ENCODE measurements at regions not wholly inside any gene's neighbourhood (a gene's known extent, or its start where the extent isn't known, plus 50 kb on each side); places are given as distances from the start of the nearest gene placed in this dataset.

- Mint-ChIP-seq H3K9me3 (peaks cover 0 to under 1% (median 0%) of the 10 kb centered on the region in 6 donors), H3K27ac (no peak overlapping the region), H3K4me3 (no peak overlapping the region), H3K36me3 (peaks cover 0 to 6% (median 0%) of the 10 kb centered on the region in 3 donors), H3K27me3 (ENCODE audit: low read depth in 3 of 3) (peaks cover 0 to 2% (median 0%) of the 10 kb centered on the region in 3 donors), H3K4me1 (peaks cover 2 to 5% of the 10 kb centered on the region in 2 donors)
- DNase-seq = no peak
Measured at GRCh38 chr2:147512206-147512605, 332.6 kb upstream of the ACVR2A start.

DNA sequence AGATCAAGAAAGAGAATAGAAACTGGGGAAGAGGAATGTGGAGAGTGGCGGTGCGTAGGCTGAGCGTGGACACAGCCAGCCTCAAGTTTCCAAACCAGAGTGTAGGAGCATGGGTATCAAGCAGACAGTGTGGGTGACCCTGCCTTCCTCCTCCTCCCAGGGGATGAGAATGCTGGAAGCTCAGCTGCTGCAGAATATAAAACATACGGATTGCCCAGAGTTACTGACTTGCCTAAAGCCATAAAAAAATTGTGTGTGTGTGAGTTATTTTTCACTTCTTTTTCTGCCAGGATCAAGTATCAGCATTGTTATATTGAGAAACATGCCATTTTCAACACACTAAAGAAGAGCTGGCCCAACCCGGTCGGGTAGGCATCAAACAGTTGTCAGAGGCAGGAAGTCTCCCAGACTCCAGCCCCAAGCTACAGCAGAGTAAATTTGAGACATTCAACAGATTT is 333.3 kb upstream of the ACVR2A start:
- Mint-ChIP-seq H3K9me3 (no peaks in the 10 kb centered on the region), H3K36me3 (peaks cover 0 to 6% (median 0%) of the 10 kb centered on the region in 3 donors), H3K4me1 (peaks cover 2 to 5% of the 10 kb centered on the region in 2 donors), H3K4me3 (no peak overlapping the region), H3K27ac (no peak overlapping the region), H3K27me3 (ENCODE audit: low read depth in 3 of 3) (peaks cover 0 to 2% (median 0%) of the 10 kb centered on the region in 3 donors)
- DNase-seq = no peak

GRCh38 chr2:147509821-147510220 is 335.0 kb upstream of the ACVR2A start:
- H3K4me1 Mint-ChIP-seq = peaks cover 0 to 8% of the 10 kb centered on the region in 2 donors
- no peak overlapping the region for H3K4me3 Mint-ChIP-seq
- no peak overlapping the region for H3K27ac Mint-ChIP-seq
- peaks cover 0 to 6% (median 0%) of the 10 kb centered on the region in 3 donors for H3K36me3 Mint-ChIP-seq
- DNase-seq = no peak
- peaks cover 0 to 3% (median 0%) of the 10 kb centered on the region in 6 donors for H3K9me3 Mint-ChIP-seq
- H3K27me3 Mint-ChIP-seq (ENCODE audit: low read depth in 3 of 3) = peaks cover 0 to 2% (median 0%) of the 10 kb centered on the region in 3 donors

DNA sequence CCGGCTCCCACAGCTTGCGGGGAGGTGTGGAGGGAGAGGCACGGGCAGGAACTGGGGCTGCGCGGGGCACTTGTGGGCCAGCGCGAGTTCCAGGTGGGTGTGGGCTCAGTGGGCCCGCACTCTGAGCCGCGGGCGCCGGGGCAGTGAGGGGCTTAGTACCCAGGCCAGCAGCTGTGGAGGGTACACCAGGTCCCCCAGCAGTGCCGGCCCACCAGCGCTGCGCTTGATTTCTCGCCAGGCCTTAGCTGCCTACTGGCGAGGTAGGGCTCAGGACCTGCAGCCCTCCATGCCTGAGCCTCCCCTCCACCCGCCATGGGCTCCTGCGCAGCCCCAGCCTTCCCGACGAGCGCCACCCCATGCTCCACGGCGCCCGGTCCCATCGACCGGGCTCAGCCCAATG is 337.9 kb upstream of the ACVR2A start:
- H3K9me3 Mint-ChIP-seq = peaks cover 0 to 5% (median 0%) of the 10 kb centered on the region in 6 donors
- no peak for DNase-seq
- no peaks in the 10 kb centered on the region for H3K36me3 Mint-ChIP-seq
- H3K4me1 Mint-ChIP-seq = peaks cover 27 to 37% of the 10 kb centered on the region in 2 donors
- no peak overlapping the region for H3K27ac Mint-ChIP-seq
- H3K4me3 Mint-ChIP-seq = no peak overlapping the region
- peaks cover 0 to 2% (median 0%) of the 10 kb centered on the region in 3 donors for H3K27me3 Mint-ChIP-seq (ENCODE audit: low read depth in 3 of 3)

DNA sequence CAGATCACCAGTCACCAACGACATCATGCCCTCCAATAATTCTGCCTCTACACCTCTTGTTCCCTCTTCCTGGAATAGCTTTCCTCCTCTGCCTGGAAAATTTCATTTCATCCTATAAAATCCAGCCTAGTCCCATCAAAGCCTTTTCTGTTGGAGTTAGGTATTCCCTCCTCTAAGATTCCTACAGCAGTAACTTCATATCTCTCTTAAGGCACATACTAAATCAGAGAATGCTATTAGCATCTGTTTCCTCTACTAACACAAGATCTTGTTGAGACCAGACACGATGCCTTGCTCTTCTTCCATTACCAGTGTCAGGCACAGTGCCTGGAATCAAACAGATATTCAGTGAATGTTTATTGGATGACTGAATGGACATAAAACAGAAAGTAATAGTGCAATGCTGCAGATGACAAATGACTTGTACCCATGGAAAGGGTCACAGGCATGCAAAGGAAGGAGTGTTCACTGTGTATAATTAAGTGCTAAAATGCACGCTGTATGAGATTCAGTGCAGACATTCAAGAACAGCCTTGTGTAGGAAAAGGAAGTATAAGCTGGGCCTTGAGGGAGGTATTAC is 342.0 kb upstream of the ACVR2A start:
- Mint-ChIP-seq H3K27me3 (ENCODE audit: low read depth in 3 of 3) (peaks cover 0 to 3% (median 2%) of the 10 kb centered on the region in 3 donors), H3K27ac (peak overlapping the region in 3 of 6 donors; percentile 1 to 36 (median 31)), H3K36me3 (no peaks in the 10 kb centered on the region), H3K4me3 (peak overlapping the region in 1 of 5 donors; percentile 30), H3K4me1 (peaks cover 63 to 70% of the 10 kb centered on the region in 2 donors), H3K9me3 (peaks cover 0 to 5% (median 0%) of the 10 kb centered on the region in 6 donors)
- DNase-seq = no peak

- peaks cover 0 to 5% (median 0%) of the 10 kb centered on the region in 6 donors for H3K9me3 Mint-ChIP-seq
- H3K36me3 Mint-ChIP-seq = peaks cover 0 to 3% (median 0%) of the 10 kb centered on the region in 3 donors
- DNase-seq = no peak
- peaks cover 68 to 78% of the 10 kb centered on the region in 2 donors for H3K4me1 Mint-ChIP-seq
- H3K27me3 Mint-ChIP-seq (ENCODE audit: low read depth in 3 of 3) = peaks cover 0 to 3% (median 2%) of the 10 kb centered on the region in 3 donors
- H3K4me3 Mint-ChIP-seq = peak overlapping the region in 2 of 5 donors; percentile 4 to 26
- no peak overlapping the region for H3K27ac Mint-ChIP-seq
Measured at GRCh38 chr2:147501968-147502367, 342.9 kb upstream of the ACVR2A start.

- Mint-ChIP-seq H3K36me3 (peaks cover 0 to 4% (median 0%) of the 10 kb centered on the region in 3 donors), H3K4me1 (peaks cover 72 to 89% of the 10 kb centered on the region in 2 donors), H3K9me3 (peaks cover 0 to 2% (median 0%) of the 10 kb centered on the region in 6 donors), H3K4me3 (peak overlapping the region; percentile 69 to 88 (median 81)), H3K27ac (peak overlapping the region in 4 of 6 donors; percentile 37 to 89 (median 82)), H3K27me3 (ENCODE audit: low read depth in 3 of 3) (peaks cover 0 to 3% (median 2%) of the 10 kb centered on the region in 3 donors)
- no peak for DNase-seq
Measured at GRCh38 chr2:147500819-147501395, 343.9 kb upstream of the ACVR2A start.

GRCh38 chr2:147500229-147500628 is 344.6 kb upstream of the ACVR2A start:
- peaks cover 0 to 2% (median 0%) of the 10 kb centered on the region in 6 donors for H3K9me3 Mint-ChIP-seq
- DNase-seq = peak; percentile 50 to 59 (median 52)
- H3K4me1 Mint-ChIP-seq = peaks cover 73 to 93% of the 10 kb centered on the region in 2 donors
- peaks cover 0 to 4% (median 0%) of the 10 kb centered on the region in 3 donors for H3K36me3 Mint-ChIP-seq
- peaks cover 0 to 4% (median 2%) of the 10 kb centered on the region in 3 donors for H3K27me3 Mint-ChIP-seq (ENCODE audit: low read depth in 3 of 3)
- peak overlapping the region; percentile 80 to 90 (median 84) for H3K27ac Mint-ChIP-seq
- peak overlapping the region; percentile 69 to 88 (median 81) for H3K4me3 Mint-ChIP-seq

GRCh38 chr2:147499785-147500184 is 345.0 kb upstream of the ACVR2A start:
- no peak for DNase-seq
- H3K27ac Mint-ChIP-seq = peak overlapping the region; percentile 80 to 90 (median 84)
- peaks cover 2 to 4% (median 3%) of the 10 kb centered on the region in 3 donors for H3K36me3 Mint-ChIP-seq
- peaks cover 74 to 89% of the 10 kb centered on the region in 2 donors for H3K4me1 Mint-ChIP-seq
- H3K4me3 Mint-ChIP-seq = peak overlapping the region; percentile 69 to 88 (median 81)
- H3K27me3 Mint-ChIP-seq (ENCODE audit: low read depth in 3 of 3) = peaks cover 1 to 4% (median 2%) of the 10 kb centered on the region in 3 donors
- H3K9me3 Mint-ChIP-seq = peaks cover 0 to 2% (median 0%) of the 10 kb centered on the region in 6 donors

DNA sequence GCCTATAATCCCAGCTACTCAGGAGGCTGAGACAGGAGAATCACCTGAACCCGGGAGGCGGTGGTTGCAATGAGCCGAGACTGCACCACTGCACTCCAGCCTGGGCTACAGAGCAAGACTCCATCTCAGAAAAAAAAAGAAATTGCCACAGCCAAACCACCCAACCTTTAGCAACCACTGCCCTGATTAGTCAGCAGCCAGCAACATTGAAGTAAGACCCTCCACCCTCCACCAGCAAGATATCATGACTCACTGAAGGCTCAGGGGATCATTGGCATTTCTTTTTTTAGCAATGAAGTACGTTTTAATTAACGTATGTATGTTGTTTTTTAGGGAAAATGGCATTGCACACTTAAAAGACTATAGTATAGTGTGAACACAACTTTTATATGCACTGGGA is 349.1 kb upstream of the ACVR2A start:
- Mint-ChIP-seq H3K9me3 (peaks cover 0 to 3% (median 0%) of the 10 kb centered on the region in 6 donors), H3K27me3 (ENCODE audit: low read depth in 3 of 3) (peaks cover 2 to 4% (median 2%) of the 10 kb centered on the region in 3 donors), H3K4me1 (peaks cover 54 to 74% of the 10 kb centered on the region in 2 donors), H3K4me3 (no peak overlapping the region), H3K36me3 (peaks cover 7 to 10% (median 8%) of the 10 kb centered on the region in 3 donors), H3K27ac (no peak overlapping the region)
- no peak for DNase-seq

DNA sequence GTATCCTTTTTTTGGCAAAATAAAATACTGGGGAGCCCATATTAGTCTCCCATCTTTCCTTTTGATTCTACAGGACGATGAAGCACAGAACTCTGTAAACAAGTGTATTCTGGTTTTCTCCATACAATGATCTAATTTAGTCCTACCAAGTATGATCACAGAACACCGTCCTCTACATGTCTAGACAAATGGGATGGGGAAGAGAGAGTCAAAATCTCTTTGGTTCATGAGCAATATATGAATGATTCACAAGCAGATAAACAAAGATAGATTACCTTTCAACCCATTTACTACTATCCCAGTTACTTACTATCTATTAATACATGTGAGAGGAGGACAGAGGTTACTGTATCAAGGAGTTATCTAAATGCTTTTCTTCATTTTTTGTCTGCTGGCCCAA is 352.4 kb upstream of the ACVR2A start:
- DNase-seq = no peak
- no peak overlapping the region for H3K4me3 Mint-ChIP-seq
- peaks cover 7 to 10% (median 8%) of the 10 kb centered on the region in 3 donors for H3K36me3 Mint-ChIP-seq
- H3K27me3 Mint-ChIP-seq (ENCODE audit: low read depth in 3 of 3) = peaks cover 1 to 2% (median 2%) of the 10 kb centered on the region in 3 donors
- H3K27ac Mint-ChIP-seq = no peak overlapping the region
- H3K9me3 Mint-ChIP-seq = peaks cover 0 to 3% (median 0%) of the 10 kb centered on the region in 6 donors
- peaks cover 39 to 67% of the 10 kb centered on the region in 2 donors for H3K4me1 Mint-ChIP-seq

GRCh38 chr2:147491506-147491905 is 353.3 kb upstream of the ACVR2A start:
- Mint-ChIP-seq H3K9me3 (peaks cover 0 to 3% (median 0%) of the 10 kb centered on the region in 6 donors), H3K4me1 (peaks cover 32 to 57% of the 10 kb centered on the region in 2 donors), H3K36me3 (peaks cover 5 to 8% (median 7%) of the 10 kb centered on the region in 3 donors), H3K4me3 (peak overlapping the region in 4 of 5 donors; percentile 23 to 76 (median 72)), H3K27me3 (ENCODE audit: low read depth in 3 of 3) (peaks cover 0 to 2% (median 1%) of the 10 kb centered on the region in 3 donors), H3K27ac (peak overlapping the region in 1 of 6 donors; percentile 11)
- DNase-seq = no peak

DNA sequence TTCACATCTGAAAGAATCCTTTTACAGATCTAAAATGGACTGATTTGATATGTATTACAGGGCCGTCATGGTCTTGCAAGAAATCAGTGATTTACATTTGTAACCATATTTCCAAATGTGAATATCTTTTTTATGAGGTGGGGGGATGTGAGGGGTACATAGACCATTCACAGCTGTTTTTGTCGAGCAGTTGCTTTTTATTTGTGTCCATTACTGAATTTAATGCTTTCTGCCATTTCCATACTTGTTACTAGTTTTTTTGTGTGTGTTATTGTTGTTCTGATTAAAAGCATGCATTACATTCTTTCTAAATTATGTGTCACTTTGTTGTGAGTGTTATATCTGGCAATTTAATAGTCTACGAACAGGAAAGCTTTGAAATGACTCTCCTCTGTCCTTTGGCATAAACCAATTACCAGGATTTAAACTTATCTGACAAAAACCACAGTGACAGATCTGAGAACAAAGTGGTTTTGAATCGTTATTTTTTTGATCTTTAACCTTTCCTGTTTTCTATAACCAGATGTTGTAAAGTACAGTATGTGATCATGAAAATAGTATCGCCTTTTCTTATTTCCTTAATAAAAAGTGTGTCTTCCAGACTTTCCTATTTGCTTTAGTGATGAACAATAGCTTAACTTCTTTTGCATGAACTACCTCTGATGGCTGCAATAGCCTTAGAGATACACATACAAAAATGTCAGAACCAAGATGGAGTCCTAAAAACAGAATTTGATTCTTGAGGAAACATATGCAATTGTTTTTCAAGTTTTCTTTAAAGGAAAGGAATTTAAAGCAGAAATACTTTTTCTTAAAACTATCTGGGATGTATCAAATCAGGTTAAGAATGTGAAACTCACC is 354.2 kb upstream of the ACVR2A start:
- peaks cover 5 to 8% (median 7%) of the 10 kb centered on the region in 3 donors for H3K36me3 Mint-ChIP-seq
- peaks cover 0 to 2% (median 1%) of the 10 kb centered on the region in 3 donors for H3K27me3 Mint-ChIP-seq (ENCODE audit: low read depth in 3 of 3)
- DNase-seq = peak in 2 of 3 donors; percentile 17 to 26
- peaks cover 0 to 3% (median 0%) of the 10 kb centered on the region in 6 donors for H3K9me3 Mint-ChIP-seq
- peak overlapping the region; percentile 71 to 76 (median 74) for H3K4me3 Mint-ChIP-seq
- peaks cover 29 to 48% of the 10 kb centered on the region in 2 donors for H3K4me1 Mint-ChIP-seq
- peak overlapping the region; percentile 16 to 77 (median 70) for H3K27ac Mint-ChIP-seq
